Activated CD4-positive, alpha-beta T cell treated with anti-CD3 and anti-CD28 coated beads, Interleukin-2, amount 10 ng/mL, durations not matched to agents 24 days and 14 days (primary cell): ENCODE measurements at regions not wholly inside any gene's neighbourhood (a gene's known extent, or its start where the extent isn't known, plus 50 kb on each side); places are given as distances from the start of the nearest gene placed in this dataset.
A peak's percentile ranks its signal among the peaks of the same experiment; 100 is the strongest.

Source experiments
- DNase-seq: peaks from one replicate; pipeline ENCODE4 v3.0.0; 2022
- H3K27ac Mint-ChIP-seq: one replicate; pipeline ENCODE4 v1.8.0; 2022; ENCODE audit warnings: mild to moderate bottlenecking, mixed read lengths
- H3K27me3 Mint-ChIP-seq: one replicate; pipeline ENCODE4 v1.8.0; 2022; ENCODE audit warnings: mixed read lengths
- H3K36me3 Mint-ChIP-seq: one replicate; pipeline ENCODE4 v1.8.0; 2022; ENCODE audit warnings: low read depth, mild to moderate bottlenecking, mixed read lengths
- H3K4me1 Mint-ChIP-seq: one replicate; pipeline ENCODE4 v1.8.0; 2021; ENCODE audit warnings: mixed read lengths
- H3K4me3 Mint-ChIP-seq: one replicate; pipeline ENCODE4 v1.8.0; 2022; ENCODE audit warnings: mild to moderate bottlenecking, moderate library complexity, mixed read lengths
- H3K9me3 Mint-ChIP-seq: one replicate; pipeline ENCODE4 v1.8.0; 2021; ENCODE audit warnings: mixed read lengths
- intact Hi-C: fragments of 100-400 bp; cut with micrococcal nuclease; formaldehyde crosslinking; loops from one replicate; pipeline ENCODE4 v1.15.1; 2023

GRCh38 chr1:38291336-38291735 lies 244.7 kb upstream of the POU3F1 start:
- DNase-seq: peak; percentile 16
- Mint-ChIP-seq H3K4me3 (no peak overlapping the region), H3K4me1 (no peaks in the 10 kb centered on the region), H3K27ac (no peak overlapping the region), H3K36me3 (no peaks in the 10 kb centered on the region), H3K27me3 (peaks cover 39% of the 10 kb centered on the region), H3K9me3 (no peaks in the 10 kb centered on the region)
- intact Hi-C loops: no loop called here

GRCh38 chr1:38289034-38289433 lies 242.4 kb upstream of the POU3F1 start:
- Mint-ChIP-seq H3K9me3 (no peaks in the 10 kb centered on the region), H3K36me3 (no peaks in the 10 kb centered on the region), H3K27me3 (peaks cover 29% of the 10 kb centered on the region), H3K4me1 (no peaks in the 10 kb centered on the region), H3K27ac (no peak overlapping the region), H3K4me3 (no peak overlapping the region)
- no peak for DNase-seq
- intact Hi-C loops: no loop called here

- Mint-ChIP-seq H3K9me3 (no peaks in the 10 kb centered on the region), H3K4me1 (no peaks in the 10 kb centered on the region), H3K4me3 (no peak overlapping the region), H3K36me3 (no peaks in the 10 kb centered on the region), H3K27me3 (peaks cover 21% of the 10 kb centered on the region), H3K27ac (no peak overlapping the region)
- no peak for DNase-seq
- intact Hi-C loops: no loop called here
Observed at GRCh38 chr1:38287547-38287946, 241.0 kb upstream of the POU3F1 start.

- DNase-seq: no peak
- no peak overlapping the region for H3K4me3 Mint-ChIP-seq
- H3K9me3 Mint-ChIP-seq: no peaks in the 10 kb centered on the region
- H3K36me3 Mint-ChIP-seq: no peaks in the 10 kb centered on the region
- intact Hi-C loops: no loop called here
- H3K27me3 Mint-ChIP-seq: peaks cover 18% of the 10 kb centered on the region
- H3K27ac Mint-ChIP-seq: no peak overlapping the region
- H3K4me1 Mint-ChIP-seq: no peaks in the 10 kb centered on the region
Observed at GRCh38 chr1:38287036-38287435, 240.4 kb upstream of the POU3F1 start.

- Mint-ChIP-seq H3K27me3 (peaks cover 7% of the 10 kb centered on the region), H3K9me3 (no peaks in the 10 kb centered on the region), H3K4me1 (no peaks in the 10 kb centered on the region), H3K27ac (no peak overlapping the region), H3K4me3 (no peak overlapping the region), H3K36me3 (no peaks in the 10 kb centered on the region)
- intact Hi-C loops: no loop called here
- no peak for DNase-seq
Observed at GRCh38 chr1:38285807-38286530, 239.4 kb upstream of the POU3F1 start.

- Mint-ChIP-seq H3K27me3 (peaks cover 6% of the 10 kb centered on the region), H3K4me1 (no peaks in the 10 kb centered on the region), H3K36me3 (no peaks in the 10 kb centered on the region), H3K27ac (no peak overlapping the region), H3K4me3 (no peak overlapping the region), H3K9me3 (no peaks in the 10 kb centered on the region)
- intact Hi-C loops: no loop called here
- DNase-seq: no peak
Observed at GRCh38 chr1:38284953-38285352, 238.4 kb upstream of the POU3F1 start.

GRCh38 chr1:38283696-38284470 lies 237.3 kb upstream of the POU3F1 start:
- no peak for DNase-seq
- peaks cover 6% of the 10 kb centered on the region for H3K9me3 Mint-ChIP-seq
- no peak overlapping the region for H3K4me3 Mint-ChIP-seq
- H3K4me1 Mint-ChIP-seq: no peaks in the 10 kb centered on the region
- H3K27ac Mint-ChIP-seq: no peak overlapping the region
- peaks cover 2% of the 10 kb centered on the region for H3K36me3 Mint-ChIP-seq
- intact Hi-C loops: no loop called here
- peaks cover 3% of the 10 kb centered on the region for H3K27me3 Mint-ChIP-seq

GRCh38 chr1:38279148-38279547 lies 232.6 kb upstream of the POU3F1 start:
- Mint-ChIP-seq H3K9me3 (peaks cover 15% of the 10 kb centered on the region), H3K27ac (no peak overlapping the region), H3K4me3 (no peak overlapping the region), H3K4me1 (no peaks in the 10 kb centered on the region), H3K27me3 (peaks cover 2% of the 10 kb centered on the region), H3K36me3 (peaks cover 2% of the 10 kb centered on the region)
- intact Hi-C loops: no loop called here
- no peak for DNase-seq

- intact Hi-C loops: no loop called here
- no peak overlapping the region for H3K27ac Mint-ChIP-seq
Observed at GRCh38 chr1:38277646-38278045, 231.1 kb upstream of the POU3F1 start.

GRCh38 chr1:38275960-38276359 lies 229.4 kb upstream of the POU3F1 start:
- DNase-seq: no peak
- H3K4me1 Mint-ChIP-seq: no peaks in the 10 kb centered on the region
- intact Hi-C loops: no loop called here
- H3K27me3 Mint-ChIP-seq: peaks cover 8% of the 10 kb centered on the region
- no peak overlapping the region for H3K4me3 Mint-ChIP-seq
- peaks cover 2% of the 10 kb centered on the region for H3K36me3 Mint-ChIP-seq
- no peak overlapping the region for H3K27ac Mint-ChIP-seq
- H3K9me3 Mint-ChIP-seq: peaks cover 15% of the 10 kb centered on the region

More at GRCh38 chr1:38277646-38278045, 231.1 kb upstream of the POU3F1 start:
- Mint-ChIP-seq H3K4me1 (no peaks in the 10 kb centered on the region), H3K27me3 (peaks cover 2% of the 10 kb centered on the region), H3K36me3 (peaks cover 2% of the 10 kb centered on the region), H3K4me3 (no peak overlapping the region), H3K9me3 (peaks cover 15% of the 10 kb centered on the region)
- DNase-seq: no peak

GRCh38 chr1:38274974-38275373 lies 228.4 kb upstream of the POU3F1 start:
- no peak overlapping the region for H3K4me3 Mint-ChIP-seq
- H3K27ac Mint-ChIP-seq: no peak overlapping the region
- intact Hi-C loops: no loop called here
- H3K27me3 Mint-ChIP-seq: peaks cover 12% of the 10 kb centered on the region
- H3K9me3 Mint-ChIP-seq: peaks cover 15% of the 10 kb centered on the region
- H3K36me3 Mint-ChIP-seq: peaks cover 2% of the 10 kb centered on the region
- no peaks in the 10 kb centered on the region for H3K4me1 Mint-ChIP-seq
- DNase-seq: no peak

- intact Hi-C loops: no loop called here
- no peak for DNase-seq
- no peaks in the 10 kb centered on the region for H3K4me1 Mint-ChIP-seq
- no peak overlapping the region for H3K4me3 Mint-ChIP-seq
- H3K9me3 Mint-ChIP-seq: peaks cover 5% of the 10 kb centered on the region
- peaks cover 12% of the 10 kb centered on the region for H3K27me3 Mint-ChIP-seq
- no peaks in the 10 kb centered on the region for H3K36me3 Mint-ChIP-seq
- no peak overlapping the region for H3K27ac Mint-ChIP-seq
Observed at GRCh38 chr1:38273196-38273804, 226.7 kb upstream of the POU3F1 start.

- no peaks in the 10 kb centered on the region for H3K4me1 Mint-ChIP-seq
- no peak for DNase-seq
- no peaks in the 10 kb centered on the region for H3K36me3 Mint-ChIP-seq
- H3K9me3 Mint-ChIP-seq: no peaks in the 10 kb centered on the region
- H3K27ac Mint-ChIP-seq: no peak overlapping the region
- H3K4me3 Mint-ChIP-seq: no peak overlapping the region
- H3K27me3 Mint-ChIP-seq: peaks cover 14% of the 10 kb centered on the region
- intact Hi-C loops: no loop called here
Observed at GRCh38 chr1:38272515-38272914, 225.9 kb upstream of the POU3F1 start.
